ENCODE measurements at regions not wholly inside any gene's neighbourhood (a gene's known extent, or its start where the extent isn't known, plus 50 kb on each side); places are given as distances from the start of the nearest gene placed in this dataset.
A peak's percentile ranks its signal among the peaks of the same experiment; 100 is the strongest.

DNA sequence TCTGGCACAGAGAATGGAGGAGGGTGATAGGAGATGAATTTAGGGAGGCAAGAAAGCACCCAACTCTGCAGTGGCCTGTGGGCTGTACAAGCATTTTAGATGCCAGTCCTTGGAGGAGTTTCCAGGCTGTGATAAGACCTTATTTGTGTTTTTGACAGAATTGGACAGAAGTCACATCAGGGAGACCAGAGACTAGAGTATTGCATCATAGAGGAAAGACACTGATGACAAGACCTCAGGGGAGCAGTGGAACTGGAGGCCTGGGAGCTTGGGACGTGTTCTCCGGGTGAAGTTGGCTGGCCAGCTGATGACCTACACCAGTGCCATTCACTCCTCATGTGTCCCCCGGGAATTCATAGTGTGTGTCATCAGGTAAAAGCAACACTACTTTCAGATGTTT lies 284.0 kb upstream of the ZFP42 start:
- no peak overlapping the region for H3K4me3 ChIP-seq (ENCODE audit: low read length)

DNA sequence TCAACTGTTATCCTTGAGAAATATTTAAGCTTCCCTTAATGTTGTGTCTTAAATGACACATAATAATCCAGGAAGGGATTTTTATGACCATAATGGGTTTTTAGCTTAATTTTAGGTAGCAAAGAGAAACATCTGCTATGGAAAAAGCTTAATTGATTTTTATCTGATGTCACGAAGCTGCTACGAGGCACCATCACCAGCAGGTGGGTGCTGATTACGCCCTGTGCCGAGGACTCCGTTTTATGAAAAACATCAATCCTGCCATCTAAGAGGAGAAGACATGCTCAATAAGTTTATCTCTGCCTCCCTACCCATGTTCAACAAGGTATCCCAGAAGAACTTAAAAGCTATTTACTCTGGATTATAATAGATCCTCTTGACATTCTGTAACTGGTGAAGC lies 280.6 kb upstream of the ZFP42 start:
- DNase-seq (ENCODE audit: low read depth) = no peak
- H3K4me3 ChIP-seq (ENCODE audit: low read length) = no peak overlapping the region
- TF ChIP-seq, protein P1, sequence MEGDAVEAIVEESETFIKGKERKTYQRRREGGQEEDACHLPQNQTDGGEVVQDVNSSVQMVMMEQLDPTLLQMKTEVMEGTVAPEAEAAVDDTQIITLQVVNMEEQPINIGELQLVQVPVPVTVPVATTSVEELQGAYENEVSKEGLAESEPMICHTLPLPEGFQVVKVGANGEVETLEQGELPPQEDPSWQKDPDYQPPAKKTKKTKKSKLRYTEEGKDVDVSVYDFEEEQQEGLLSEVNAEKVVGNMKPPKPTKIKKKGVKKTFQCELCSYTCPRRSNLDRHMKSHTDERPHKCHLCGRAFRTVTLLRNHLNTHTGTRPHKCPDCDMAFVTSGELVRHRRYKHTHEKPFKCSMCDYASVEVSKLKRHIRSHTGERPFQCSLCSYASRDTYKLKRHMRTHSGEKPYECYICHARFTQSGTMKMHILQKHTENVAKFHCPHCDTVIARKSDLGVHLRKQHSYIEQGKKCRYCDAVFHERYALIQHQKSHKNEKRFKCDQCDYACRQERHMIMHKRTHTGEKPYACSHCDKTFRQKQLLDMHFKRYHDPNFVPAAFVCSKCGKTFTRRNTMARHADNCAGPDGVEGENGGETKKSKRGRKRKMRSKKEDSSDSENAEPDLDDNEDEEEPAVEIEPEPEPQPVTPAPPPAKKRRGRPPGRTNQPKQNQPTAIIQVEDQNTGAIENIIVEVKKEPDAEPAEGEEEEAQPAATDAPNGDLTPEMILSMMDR (IDR thresholded peaks at IDR 0.05; ENCODE audit: insufficient read depth, low read depth, low read length, missing control alignments) = no peak

More for the DNA sequence above, 284.0 kb upstream of the ZFP42 start:
- no peak for DNase-seq (ENCODE audit: low read depth)
- TF ChIP-seq, protein P1 (IDR thresholded peaks at IDR 0.05; ENCODE audit: insufficient read depth, low read depth, low read length, missing control alignments) = no peak

- DNase-seq (ENCODE audit: low read depth) = no peak
- TF ChIP-seq, protein P1 (IDR thresholded peaks at IDR 0.05; ENCODE audit: insufficient read depth, low read depth, low read length, missing control alignments) = no peak
Measured at GRCh38 chr4:187715466-187715865, 280.1 kb upstream of the ZFP42 start.

DNA sequence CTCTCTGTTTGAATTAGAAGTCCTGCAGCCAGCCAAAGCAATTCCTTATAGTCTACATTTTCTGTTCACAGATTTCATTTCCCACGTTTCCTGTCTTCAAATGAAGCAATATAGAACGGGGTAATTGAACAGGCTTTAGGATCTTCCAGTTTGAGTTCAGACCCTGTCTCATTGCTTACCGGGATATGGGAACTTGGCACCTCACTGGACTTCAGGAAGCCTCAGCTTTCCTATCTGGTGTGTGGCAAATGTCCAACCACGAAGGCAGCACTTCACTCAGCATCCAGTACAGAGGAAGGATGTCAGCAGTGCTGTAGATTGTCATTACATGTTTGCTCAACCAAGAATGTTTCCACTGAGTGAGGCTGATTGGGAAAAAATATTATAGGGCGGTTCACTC lies 271.1 kb upstream of the ZFP42 start:
- TF ChIP-seq, protein P1 (IDR thresholded peaks at IDR 0.05; ENCODE audit: insufficient read depth, low read depth, low read length, missing control alignments) = no peak
- no peak overlapping the region for H3K4me3 ChIP-seq (ENCODE audit: low read length)
- DNase-seq (ENCODE audit: low read depth) = no peak

More at GRCh38 chr4:187715466-187715865, 280.1 kb upstream of the ZFP42 start:
- H3K4me3 ChIP-seq (ENCODE audit: low read length) = no peak overlapping the region

- TF ChIP-seq, protein P1 (IDR thresholded peaks at IDR 0.05; ENCODE audit: insufficient read depth, low read depth, low read length, missing control alignments) = no peak
- DNase-seq (ENCODE audit: low read depth) = no peak
- H3K4me3 ChIP-seq (ENCODE audit: low read length) = no peak overlapping the region
Measured at GRCh38 chr4:187726485-187726884, 269.1 kb upstream of the ZFP42 start.

DNA sequence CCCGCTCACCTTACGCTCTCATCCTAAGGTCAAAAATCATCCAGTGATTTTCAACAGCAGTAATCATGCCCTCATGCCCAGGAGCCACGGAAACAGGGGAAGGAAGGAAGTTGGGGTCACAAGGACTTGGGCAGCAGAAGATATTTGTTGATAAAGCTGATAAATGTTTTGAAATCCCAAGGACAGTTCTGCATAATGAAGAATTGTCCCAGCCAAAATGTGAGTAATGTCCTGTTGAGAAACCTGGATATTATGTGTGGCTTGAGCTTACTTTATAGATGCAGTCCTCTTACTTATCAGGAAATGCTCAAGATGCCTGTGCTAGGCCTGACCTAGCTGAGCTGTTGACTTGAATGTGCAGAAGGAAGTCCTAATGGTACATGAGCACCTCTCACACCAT lies 263.0 kb upstream of the ZFP42 start:
- H3K4me3 ChIP-seq (ENCODE audit: low read length) = no peak overlapping the region
- TF ChIP-seq, protein P1 (IDR thresholded peaks at IDR 0.05; ENCODE audit: insufficient read depth, low read depth, low read length, missing control alignments) = no peak
- peak; percentile 2 for DNase-seq (ENCODE audit: low read depth)

- TF ChIP-seq, protein P1 (IDR thresholded peaks at IDR 0.05; ENCODE audit: insufficient read depth, low read depth, low read length, missing control alignments) = no peak
- DNase-seq (ENCODE audit: low read depth) = no peak
- H3K4me3 ChIP-seq (ENCODE audit: low read length) = no peak overlapping the region
Measured at GRCh38 chr4:187739771-187740170, 255.8 kb upstream of the ZFP42 start.
